Sigmoid colon (tissue), 4 donors: ENCODE measurements at regions not wholly inside any gene's neighbourhood (a gene's known extent, or its start where the extent isn't known, plus 50 kb on each side); places are given as distances from the start of the nearest gene placed in this dataset.

ENCODE experiments used
- EP300 ChIP-seq, 4 donors: sonication (generic); formaldehyde crosslinking; IDR thresholded peaks; one replicate each; pipeline ENCODE4 v1.6.1; 2017; ENCODE audit warnings: antibody characterized with exemption in 4 of 4
- POLR2A ChIP-seq, 2 donors: fragments of 450-650 bp; IDR thresholded peaks; one replicate each; pipeline ENCODE4 v1.6.1; 2016; ENCODE audit warnings: antibody characterized with exemption in 2 of 2, mild to moderate bottlenecking in 2 of 2, moderate library complexity in 2 of 2
- POLR2AphosphoS5 ChIP-seq, 4 donors: sonication (generic); formaldehyde crosslinking; IDR thresholded peaks; one replicate each; pipeline ENCODE4 v1.6.1; 2017; ENCODE audit warnings: antibody characterized with exemption in 4 of 4
- TF ChIP-seq, protein P1 (sequence below), 4 experiments: fragments of 450-650 bp in 3 of 4; fragments of 200-600 bp in 1 of 4; IDR thresholded peaks; one replicate each; pipeline ENCODE4 v1.5.1; 2016 to 2019; ENCODE audit warnings: antibody characterized with exemption in 4 of 4, mild to moderate bottlenecking in 3 of 4, moderate library complexity in 2 of 4

DNA sequence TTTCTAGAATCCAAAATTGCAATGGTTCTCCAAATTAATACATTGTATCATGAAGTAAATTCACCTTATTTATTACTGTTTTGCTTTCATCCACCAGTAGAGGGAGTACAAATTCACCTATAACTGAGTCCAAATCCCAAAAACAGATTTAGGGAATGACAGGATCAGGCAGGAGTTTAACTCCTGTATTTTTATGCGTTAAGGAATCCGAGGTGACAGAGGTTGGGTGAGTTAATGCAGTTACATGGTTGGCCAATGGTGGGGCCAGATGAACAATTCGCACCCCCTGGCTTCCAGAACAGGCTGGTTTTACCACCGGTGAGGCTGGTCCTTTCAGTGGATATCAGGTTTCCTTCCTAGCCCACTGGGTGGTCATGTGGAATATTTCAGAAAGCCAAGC is 82.4 kb downstream of the MTNR1A start:
- TF ChIP-seq, protein P1, sequence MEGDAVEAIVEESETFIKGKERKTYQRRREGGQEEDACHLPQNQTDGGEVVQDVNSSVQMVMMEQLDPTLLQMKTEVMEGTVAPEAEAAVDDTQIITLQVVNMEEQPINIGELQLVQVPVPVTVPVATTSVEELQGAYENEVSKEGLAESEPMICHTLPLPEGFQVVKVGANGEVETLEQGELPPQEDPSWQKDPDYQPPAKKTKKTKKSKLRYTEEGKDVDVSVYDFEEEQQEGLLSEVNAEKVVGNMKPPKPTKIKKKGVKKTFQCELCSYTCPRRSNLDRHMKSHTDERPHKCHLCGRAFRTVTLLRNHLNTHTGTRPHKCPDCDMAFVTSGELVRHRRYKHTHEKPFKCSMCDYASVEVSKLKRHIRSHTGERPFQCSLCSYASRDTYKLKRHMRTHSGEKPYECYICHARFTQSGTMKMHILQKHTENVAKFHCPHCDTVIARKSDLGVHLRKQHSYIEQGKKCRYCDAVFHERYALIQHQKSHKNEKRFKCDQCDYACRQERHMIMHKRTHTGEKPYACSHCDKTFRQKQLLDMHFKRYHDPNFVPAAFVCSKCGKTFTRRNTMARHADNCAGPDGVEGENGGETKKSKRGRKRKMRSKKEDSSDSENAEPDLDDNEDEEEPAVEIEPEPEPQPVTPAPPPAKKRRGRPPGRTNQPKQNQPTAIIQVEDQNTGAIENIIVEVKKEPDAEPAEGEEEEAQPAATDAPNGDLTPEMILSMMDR (IDR thresholded peaks at IDR 0.05), result peak in 3 of 4 experiments; percentile 47 to 53 (median 47)
- TF ChIP-seq POLR2AphosphoS5 (IDR thresholded peaks at IDR 0.05) (no peak), POLR2A (IDR thresholded peaks at IDR 0.05) (no peak), EP300 (IDR thresholded peaks at IDR 0.05) (no peak)
